KMS-11 (cell line): ENCODE measurements at regions not wholly inside any gene's neighbourhood (a gene's known extent, or its start where the extent isn't known, plus 50 kb on each side); places are given as distances from the start of the nearest gene placed in this dataset.

Experiments used
- H2AFZ ChIP-seq: fragments of 200-600 bp; sonication (generic); 2 replicates; pipeline ENCODE4 v1.6.1; 2016; ENCODE audit warnings: antibody characterized with exemption, mixed run types, low read depth
- H3K27ac ChIP-seq: fragments of 200-600 bp; sonication (generic); 2 replicates; pipeline ENCODE4 v1.6.1; 2016; ENCODE audit warnings: mild to moderate bottlenecking, mixed run types
- H3K27me3 ChIP-seq: fragments of 200-600 bp; sonication (generic); 2 replicates; pipeline ENCODE4 v1.6.1; 2017; ENCODE audit warnings: mild to moderate bottlenecking, low read depth, mixed run types, moderate library complexity; ENCODE audit not compliant: insufficient read depth
- H3K36me3 ChIP-seq: fragments of 200-600 bp; sonication (generic); 2 replicates; pipeline ENCODE4 v1.6.1; 2017; ENCODE audit warnings: mild to moderate bottlenecking, mixed run types; ENCODE audit not compliant: insufficient read depth
- H3K4me1 ChIP-seq: fragments of 200-600 bp; sonication (generic); 2 replicates; pipeline ENCODE4 v1.6.1; 2016; ENCODE audit warnings: mild to moderate bottlenecking, low read depth, mixed run types; ENCODE audit not compliant: poor library complexity, severe bottlenecking
- H3K4me2 ChIP-seq: fragments of 200-600 bp; sonication (generic); 2 replicates; pipeline ENCODE4 v1.7.0; 2016; ENCODE audit warnings: mild to moderate bottlenecking, mixed run types
- H3K4me3 ChIP-seq: fragments of 200-600 bp; sonication (generic); IDR thresholded peaks from 2 replicates; pipeline ENCODE4 v1.6.1; 2017; ENCODE audit warnings: low read depth, low read length, mixed read lengths; ENCODE audit not compliant: insufficient read depth
- H3K79me2 ChIP-seq: fragments of 200-600 bp; sonication (generic); 2 replicates; pipeline ENCODE4 v1.6.1; 2016; ENCODE audit warnings: low read depth, mixed run types; ENCODE audit not compliant: insufficient read depth
- H3K9ac ChIP-seq: fragments of 200-600 bp; sonication (generic); 2 replicates; pipeline ENCODE4 v1.6.1; 2016; ENCODE audit warnings: mild to moderate bottlenecking, mixed run types
- H4K20me1 ChIP-seq: fragments of 200-600 bp; sonication (generic); 2 replicates; pipeline ENCODE4 v1.6.1; 2016; ENCODE audit warnings: mild to moderate bottlenecking, mixed run types; ENCODE audit not compliant: insufficient read depth
- TF ChIP-seq, protein P1 (sequence below): fragments of 200-600 bp; sonication (generic); conservative IDR thresholded peaks from 2 replicates; pipeline ENCODE4 v1.6.1; 2017; ENCODE audit warnings: low read depth, mild to moderate bottlenecking, antibody characterized with exemption, low read length, moderate library complexity, mixed read lengths

DNA sequence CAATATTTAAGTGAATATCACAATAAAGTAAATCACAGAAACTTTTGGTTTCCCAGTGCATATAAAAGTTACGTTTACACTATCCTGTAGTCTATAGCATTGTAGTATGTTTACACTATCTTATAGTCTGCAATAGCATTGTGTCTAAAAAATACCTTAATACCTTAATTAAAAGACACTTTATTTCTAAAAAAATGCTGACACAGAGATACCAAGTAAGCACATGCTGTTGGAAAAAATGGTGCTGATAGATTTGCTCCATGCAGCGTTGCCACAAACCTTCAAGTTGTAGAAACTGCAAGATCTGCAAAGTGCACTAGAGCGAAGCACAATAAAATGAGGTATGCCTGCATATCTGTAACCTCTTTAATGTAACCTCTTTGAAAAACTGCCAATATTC is 847.3 kb downstream of the GLUD2 start:
- Histone ChIP-seq H3K9ac (no peak overlapping the region), H3K27ac (no peak overlapping the region), H3K4me1 (no peaks in the 10 kb centered on the region), H3K4me3 (no peak overlapping the region), H4K20me1 (no peaks in the 10 kb centered on the region), H3K4me2 (no peak overlapping the region), H2AFZ (no peak overlapping the region), H3K27me3 (no peaks in the 10 kb centered on the region), H3K79me2 (no peaks in the 10 kb centered on the region), H3K36me3 (no peaks in the 10 kb centered on the region)
- TF ChIP-seq, protein P1, sequence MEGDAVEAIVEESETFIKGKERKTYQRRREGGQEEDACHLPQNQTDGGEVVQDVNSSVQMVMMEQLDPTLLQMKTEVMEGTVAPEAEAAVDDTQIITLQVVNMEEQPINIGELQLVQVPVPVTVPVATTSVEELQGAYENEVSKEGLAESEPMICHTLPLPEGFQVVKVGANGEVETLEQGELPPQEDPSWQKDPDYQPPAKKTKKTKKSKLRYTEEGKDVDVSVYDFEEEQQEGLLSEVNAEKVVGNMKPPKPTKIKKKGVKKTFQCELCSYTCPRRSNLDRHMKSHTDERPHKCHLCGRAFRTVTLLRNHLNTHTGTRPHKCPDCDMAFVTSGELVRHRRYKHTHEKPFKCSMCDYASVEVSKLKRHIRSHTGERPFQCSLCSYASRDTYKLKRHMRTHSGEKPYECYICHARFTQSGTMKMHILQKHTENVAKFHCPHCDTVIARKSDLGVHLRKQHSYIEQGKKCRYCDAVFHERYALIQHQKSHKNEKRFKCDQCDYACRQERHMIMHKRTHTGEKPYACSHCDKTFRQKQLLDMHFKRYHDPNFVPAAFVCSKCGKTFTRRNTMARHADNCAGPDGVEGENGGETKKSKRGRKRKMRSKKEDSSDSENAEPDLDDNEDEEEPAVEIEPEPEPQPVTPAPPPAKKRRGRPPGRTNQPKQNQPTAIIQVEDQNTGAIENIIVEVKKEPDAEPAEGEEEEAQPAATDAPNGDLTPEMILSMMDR = no peak

DNA sequence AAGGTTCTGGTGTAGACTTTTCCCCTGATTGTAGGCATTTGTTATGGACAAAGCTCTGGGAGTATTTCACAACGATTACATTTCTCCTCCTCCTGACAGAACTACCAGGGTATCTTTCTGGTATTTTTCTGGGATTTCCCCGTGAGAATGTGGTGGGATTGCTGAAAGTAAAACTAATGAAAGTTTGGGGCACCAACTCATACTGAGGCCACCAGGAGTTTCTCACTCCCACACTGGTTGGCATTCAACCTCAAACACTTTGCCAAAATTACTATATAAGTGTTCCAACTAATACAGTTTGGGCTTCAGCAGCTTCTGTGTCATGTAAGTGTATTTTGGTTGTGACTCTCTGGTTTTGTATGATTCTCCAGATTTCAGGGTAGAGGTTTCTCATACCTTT is 855.1 kb downstream of the GLUD2 start:
- H3K4me2 ChIP-seq = no peak overlapping the region
- H3K4me3 ChIP-seq = no peak overlapping the region
- no peaks in the 10 kb centered on the region for H3K79me2 ChIP-seq
- TF ChIP-seq, protein P1 = no peak
- H3K9ac ChIP-seq = no peak overlapping the region
- no peaks in the 10 kb centered on the region for H4K20me1 ChIP-seq
- no peaks in the 10 kb centered on the region for H3K27me3 ChIP-seq
- no peak overlapping the region for H3K27ac ChIP-seq
- H3K36me3 ChIP-seq = no peaks in the 10 kb centered on the region
- no peak overlapping the region for H2AFZ ChIP-seq
- H3K4me1 ChIP-seq = no peaks in the 10 kb centered on the region

DNA sequence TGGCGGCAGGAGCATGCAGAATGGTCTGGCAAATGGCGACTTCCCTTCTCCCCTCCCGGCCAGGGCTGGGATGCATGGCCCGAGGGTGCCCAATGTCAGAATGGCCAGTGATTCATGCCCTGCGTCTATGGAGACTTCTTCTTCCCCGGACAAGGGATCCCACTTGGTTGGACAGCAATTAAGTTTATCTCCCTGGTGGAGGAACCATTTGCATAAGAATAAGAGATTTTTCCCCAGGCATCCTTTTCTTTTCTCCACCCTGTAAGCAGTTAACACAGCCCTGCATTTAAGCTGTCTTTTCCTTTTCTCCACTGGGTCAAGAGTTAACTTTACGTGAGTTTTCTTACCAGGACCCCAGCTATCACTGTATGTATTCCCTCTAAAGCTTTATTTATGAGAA is 856.6 kb downstream of the GLUD2 start:
- Histone ChIP-seq H3K79me2 (no peaks in the 10 kb centered on the region), H3K9ac (no peak overlapping the region), H3K27ac (no peak overlapping the region), H4K20me1 (no peaks in the 10 kb centered on the region), H2AFZ (no peak overlapping the region), H3K4me2 (no peak overlapping the region), H3K27me3 (no peaks in the 10 kb centered on the region), H3K36me3 (no peaks in the 10 kb centered on the region), H3K4me3 (no peak overlapping the region), H3K4me1 (no peaks in the 10 kb centered on the region)
- TF ChIP-seq, protein P1 = no peak

DNA sequence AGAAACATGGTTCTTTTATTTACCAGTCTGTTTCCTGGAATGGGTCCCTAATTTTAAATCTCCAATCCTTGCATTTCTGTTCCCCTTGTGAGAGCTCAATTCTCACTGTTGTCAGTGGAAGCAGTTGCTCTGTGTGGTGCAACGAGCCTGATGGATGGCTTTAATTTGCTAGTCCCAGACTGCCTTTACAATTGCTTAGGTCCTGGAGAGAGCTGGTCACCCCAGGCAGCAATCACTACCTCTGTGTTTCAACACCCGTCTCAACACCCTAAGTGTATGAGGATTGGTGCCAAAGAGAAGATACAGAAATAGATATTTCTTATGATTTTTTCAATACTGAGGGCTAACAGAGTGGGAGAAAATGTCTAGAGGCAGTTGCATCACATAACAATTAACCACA is 873.8 kb downstream of the GLUD2 start:
- no peak overlapping the region for H3K27ac ChIP-seq
- no peak overlapping the region for H2AFZ ChIP-seq
- H3K79me2 ChIP-seq = no peaks in the 10 kb centered on the region
- no peaks in the 10 kb centered on the region for H4K20me1 ChIP-seq
- TF ChIP-seq, protein P1 = no peak
- H3K4me3 ChIP-seq = no peak overlapping the region
- no peak overlapping the region for H3K4me2 ChIP-seq
- H3K27me3 ChIP-seq = no peaks in the 10 kb centered on the region
- H3K36me3 ChIP-seq = no peaks in the 10 kb centered on the region
- no peak overlapping the region for H3K9ac ChIP-seq
- H3K4me1 ChIP-seq = no peaks in the 10 kb centered on the region

DNA sequence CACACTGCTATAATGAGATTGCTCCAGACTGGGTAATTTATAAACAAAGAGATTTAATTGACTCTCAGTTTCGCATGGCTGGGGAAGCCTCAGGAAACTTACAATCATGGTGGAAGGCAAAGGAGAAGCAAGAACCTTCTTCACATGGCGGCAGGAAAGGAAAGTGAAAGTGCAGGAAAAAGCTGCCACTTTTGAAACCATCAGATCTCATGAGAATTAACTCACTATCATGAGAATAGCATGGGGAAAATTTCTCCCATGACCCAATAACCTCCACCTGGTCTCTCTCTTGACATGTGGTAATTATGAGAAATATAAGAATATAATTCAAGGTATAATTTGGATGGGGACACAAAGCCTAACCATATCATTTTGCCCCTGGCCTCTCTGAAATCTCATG is 884.2 kb downstream of the GLUD2 start:
- no peak overlapping the region for H3K4me2 ChIP-seq
- H3K27me3 ChIP-seq = no peaks in the 10 kb centered on the region
- H3K79me2 ChIP-seq = no peaks in the 10 kb centered on the region
- H3K36me3 ChIP-seq = no peaks in the 10 kb centered on the region
- no peak overlapping the region for H3K27ac ChIP-seq
- H2AFZ ChIP-seq = no peak overlapping the region
- TF ChIP-seq, protein P1 = no peak
- H3K9ac ChIP-seq = no peak overlapping the region
- H3K4me3 ChIP-seq = no peak overlapping the region
- no peaks in the 10 kb centered on the region for H3K4me1 ChIP-seq
- no peaks in the 10 kb centered on the region for H4K20me1 ChIP-seq
